Stimulated activated naive B cell treated with anti-CD40 and anti-IgM and Interleukin-4, amounts not matched to agents 10 μg/mL and 1 μg/mL and 100 μg/mL, for 72 hours (primary cell): ENCODE measurements at regions not wholly inside any gene's neighbourhood (a gene's known extent, or its start where the extent isn't known, plus 50 kb on each side); places are given as distances from the start of the nearest gene placed in this dataset.
"Not testable (repeated sequence)": the region's sequence is repeated elsewhere in the genome, so short reads cannot be mapped to it uniquely, and the experiment has no call there.

ENCODE experiments used
- ATAC-seq, 2 donors: fragments of 150-1000 bp; cut with Tn5 transposase; replicated peaks; 2 replicates each; pipeline ENCODE4 v1.10.0; 2021; ENCODE audit warnings: moderate library complexity in 1 of 2
- DNase-seq: peaks from one replicate; pipeline ENCODE4 v3.0.0; 2021
- H3K27ac Mint-ChIP-seq: one replicate; pipeline ENCODE4 v1.8.0; 2022; ENCODE audit warnings: mild to moderate bottlenecking, mixed read lengths
- H3K27me3 Mint-ChIP-seq, 2 donors: one replicate each; pipeline ENCODE4 v1.8.0; 2022; ENCODE audit warnings: mixed read lengths in 2 of 2
- H3K36me3 Mint-ChIP-seq, 2 donors: one replicate each; pipeline ENCODE4 v1.8.0; 2022; ENCODE audit warnings: mixed read lengths in 2 of 2, mild to moderate bottlenecking in 1 of 2
- H3K4me1 Mint-ChIP-seq, 2 donors: one replicate each; pipeline ENCODE4 v1.8.0; 2022; ENCODE audit warnings: mixed read lengths in 2 of 2, mild to moderate bottlenecking in 1 of 2
- H3K4me3 Mint-ChIP-seq, 2 donors: one replicate each; pipeline ENCODE4 v1.8.0; 2022; ENCODE audit warnings: mild to moderate bottlenecking in 2 of 2, mixed read lengths in 2 of 2, moderate library complexity in 1 of 2
- H3K9me3 Mint-ChIP-seq, 2 donors: one replicate each; pipeline ENCODE4 v1.8.0; 2022; ENCODE audit warnings: mixed read lengths in 2 of 2, mild to moderate bottlenecking in 1 of 2

DNA sequence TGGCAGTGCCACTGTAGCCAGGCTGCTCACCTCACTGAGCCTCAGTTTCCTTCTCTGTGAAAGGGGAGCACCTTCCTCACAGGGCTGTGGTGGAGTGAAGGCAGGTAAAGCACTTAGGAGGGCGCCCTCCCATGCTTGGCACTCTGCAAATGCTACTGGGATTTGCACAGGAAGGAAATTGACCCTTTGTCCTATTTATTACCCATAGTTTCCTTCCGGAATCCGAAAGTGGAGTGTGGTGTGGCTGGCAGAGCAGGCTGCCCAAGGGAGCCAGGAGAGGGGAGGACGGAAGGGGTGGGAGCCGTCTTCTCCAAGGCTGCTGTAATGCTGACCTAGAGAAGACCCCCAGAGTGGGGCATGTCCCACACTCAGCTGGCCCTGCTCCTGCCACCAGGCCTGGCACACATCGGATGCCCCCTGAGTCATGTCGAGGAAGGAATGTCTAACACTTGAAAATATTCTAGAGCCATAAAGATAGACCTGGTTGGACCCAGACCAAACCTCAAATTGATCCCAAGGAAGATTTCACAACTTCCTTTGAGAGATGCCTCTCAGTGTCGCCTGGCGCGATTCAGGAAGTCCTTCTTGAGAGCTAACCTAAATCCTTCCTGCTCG, 107.3 kb downstream of the TNFRSF13B start:
- DNase-seq, H3K36me3 Mint-ChIP-seq, H3K9me3 Mint-ChIP-seq, ATAC-seq, H3K27ac Mint-ChIP-seq, H3K27me3 Mint-ChIP-seq, H3K4me3 Mint-ChIP-seq, H3K4me1 Mint-ChIP-seq: not testable (repeated sequence)

DNA sequence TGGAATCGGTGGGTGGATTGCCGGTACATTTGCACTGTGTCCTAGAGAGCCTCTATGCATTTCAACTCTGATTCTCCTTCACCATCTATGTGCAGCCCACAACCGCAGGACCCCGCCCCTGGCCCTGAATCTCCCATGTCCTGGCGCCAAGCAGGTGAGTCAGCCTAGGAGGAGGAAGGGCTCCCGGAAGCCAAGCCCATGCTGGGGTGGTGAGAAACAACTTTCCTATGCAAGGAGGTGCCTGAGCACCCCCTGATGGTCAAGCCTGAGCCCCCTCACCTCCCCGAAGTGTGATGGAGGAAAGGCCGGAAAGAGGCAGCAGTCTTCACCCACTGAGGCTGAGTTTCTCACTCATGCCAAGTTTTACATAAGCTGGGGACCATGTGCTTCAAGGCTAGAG, 110.8 kb downstream of the TNFRSF13B start:
- H3K27ac Mint-ChIP-seq, H3K27me3 Mint-ChIP-seq, H3K9me3 Mint-ChIP-seq, H3K36me3 Mint-ChIP-seq, H3K4me1 Mint-ChIP-seq, ATAC-seq, H3K4me3 Mint-ChIP-seq, DNase-seq: not testable (repeated sequence)

DNA sequence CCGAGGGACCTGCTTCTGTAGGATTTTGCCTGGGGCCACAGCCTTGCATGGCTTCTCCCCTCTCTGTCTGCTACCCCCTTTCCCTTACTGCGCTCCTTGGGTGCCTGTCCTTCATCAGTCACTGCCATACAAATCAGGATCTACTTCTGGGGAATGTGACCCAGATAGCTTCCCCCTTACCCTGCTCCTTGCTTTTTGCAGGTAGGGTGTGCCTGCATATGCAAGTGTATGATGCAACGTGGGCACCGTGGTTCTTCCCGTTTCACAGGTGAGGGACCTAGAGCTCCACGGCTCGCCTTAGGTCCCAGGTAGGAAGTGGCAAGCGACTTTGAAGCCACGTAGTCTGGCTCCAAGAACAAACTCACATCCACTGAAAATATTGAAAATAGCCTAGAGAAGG, 111.5 kb downstream of the TNFRSF13B start:
- not testable (repeated sequence) for H3K27ac Mint-ChIP-seq, DNase-seq, H3K4me1 Mint-ChIP-seq, H3K27me3 Mint-ChIP-seq, H3K4me3 Mint-ChIP-seq, ATAC-seq, H3K9me3 Mint-ChIP-seq, H3K36me3 Mint-ChIP-seq

DNA sequence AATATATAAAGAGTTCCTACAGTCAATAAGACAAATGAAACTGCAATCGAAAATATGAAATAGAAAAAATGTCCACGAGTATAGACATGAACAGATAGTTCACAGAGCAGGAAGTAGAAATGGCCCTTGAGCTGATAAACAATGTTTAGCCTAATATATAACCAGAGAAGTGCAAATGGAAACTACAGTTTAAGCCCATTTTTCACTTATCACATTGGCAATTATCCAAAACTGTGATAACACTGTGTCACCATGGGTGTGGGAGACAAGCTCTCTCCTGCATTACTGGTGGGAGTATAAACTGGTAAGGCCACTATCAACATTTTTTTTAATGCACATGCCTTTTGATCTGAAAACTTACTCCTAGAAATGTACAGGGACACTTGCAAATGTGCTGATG, 112.4 kb downstream of the TNFRSF13B start:
- not testable (repeated sequence) for DNase-seq, H3K27me3 Mint-ChIP-seq, H3K4me1 Mint-ChIP-seq, H3K27ac Mint-ChIP-seq, ATAC-seq, H3K36me3 Mint-ChIP-seq, H3K9me3 Mint-ChIP-seq, H3K4me3 Mint-ChIP-seq

DNA sequence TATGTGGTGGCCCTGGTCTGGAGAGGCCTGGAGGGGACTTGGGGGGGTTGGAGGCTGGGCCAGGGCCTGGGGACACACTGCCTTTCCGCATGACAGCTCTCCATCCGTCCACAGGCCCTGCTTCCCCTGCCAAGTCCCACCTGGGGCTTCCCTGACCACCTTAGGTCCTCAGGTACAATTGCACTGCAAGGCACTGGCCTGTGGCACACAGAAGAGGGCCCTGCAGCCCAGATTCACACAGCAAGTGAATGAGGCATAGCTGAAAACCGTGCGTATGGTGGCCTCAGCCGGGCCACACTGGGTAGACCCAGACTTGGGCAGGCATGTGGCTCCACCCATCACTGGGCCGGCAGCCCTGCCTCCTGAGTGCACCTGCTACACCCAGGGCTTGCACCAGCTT, 114.2 kb downstream of the TNFRSF13B start:
- H3K4me3 Mint-ChIP-seq, H3K36me3 Mint-ChIP-seq, H3K27me3 Mint-ChIP-seq, H3K4me1 Mint-ChIP-seq, H3K27ac Mint-ChIP-seq, H3K9me3 Mint-ChIP-seq, ATAC-seq, DNase-seq: not testable (repeated sequence)

DNA sequence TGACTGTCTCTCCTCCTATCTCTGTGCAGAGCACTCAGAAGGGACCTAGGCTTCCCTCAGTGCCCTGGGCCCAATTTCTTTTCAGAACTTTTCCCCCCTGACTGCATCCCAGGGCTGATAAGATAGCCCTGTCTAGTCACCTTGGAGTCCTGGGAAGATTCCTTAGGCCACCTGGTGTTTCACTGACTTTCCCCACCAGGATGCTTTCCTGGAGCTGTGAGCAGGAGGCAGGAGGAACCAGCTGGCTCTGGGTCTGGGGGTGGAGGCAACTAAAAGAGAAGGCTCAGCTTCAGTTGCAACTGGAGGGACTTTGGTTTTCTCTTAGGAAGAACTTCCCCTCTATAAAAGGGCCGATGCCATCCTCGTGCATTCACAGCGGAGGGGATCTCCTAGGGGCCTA, 115.1 kb downstream of the TNFRSF13B start:
- H3K4me3 Mint-ChIP-seq, H3K27ac Mint-ChIP-seq, ATAC-seq, H3K4me1 Mint-ChIP-seq, H3K36me3 Mint-ChIP-seq, H3K27me3 Mint-ChIP-seq, DNase-seq, H3K9me3 Mint-ChIP-seq: not testable (repeated sequence)

DNA sequence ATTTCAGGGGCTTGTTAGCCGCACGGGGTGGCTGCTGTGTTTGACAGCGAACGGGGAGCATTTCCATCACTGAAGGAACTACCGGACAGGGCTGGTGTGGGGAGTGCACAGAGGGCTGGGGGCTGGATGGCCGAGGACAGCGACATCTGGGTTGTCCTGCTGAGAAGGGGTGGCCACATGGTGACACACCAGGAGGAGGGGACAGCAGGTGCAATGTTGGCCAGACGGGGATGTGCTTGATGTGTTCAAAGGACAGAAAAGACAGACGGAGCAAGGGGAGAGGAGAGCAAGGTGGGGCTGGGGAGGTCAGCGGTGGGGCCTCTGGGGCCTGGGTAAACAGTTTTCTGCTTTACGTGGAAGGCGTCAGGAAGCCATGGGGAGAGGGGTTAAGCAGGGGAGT, 115.7 kb downstream of the TNFRSF13B start:
- not testable (repeated sequence) for ATAC-seq, H3K27me3 Mint-ChIP-seq, H3K27ac Mint-ChIP-seq, DNase-seq, H3K4me3 Mint-ChIP-seq, H3K36me3 Mint-ChIP-seq, H3K4me1 Mint-ChIP-seq, H3K9me3 Mint-ChIP-seq

DNA sequence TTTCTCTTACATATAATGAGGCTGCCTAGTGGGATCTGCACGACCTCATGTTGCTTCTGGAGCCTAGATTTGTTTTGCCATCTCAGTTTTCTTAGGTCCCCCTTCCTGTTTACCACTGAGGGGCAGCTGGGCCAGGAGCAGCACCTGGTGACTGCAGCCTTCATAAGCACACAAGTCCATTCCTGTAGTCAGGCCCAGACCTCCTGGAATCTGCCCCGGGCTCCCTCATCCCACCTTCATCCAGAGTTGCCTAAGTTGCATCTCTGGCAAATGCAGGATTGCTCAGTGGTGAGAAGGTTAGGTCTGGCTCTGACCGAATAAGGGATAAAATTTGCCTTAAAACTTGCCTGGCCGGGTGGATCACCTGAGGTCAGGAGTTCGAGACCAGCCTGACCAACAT, 117.3 kb downstream of the TNFRSF13B start:
- H3K9me3 Mint-ChIP-seq, ATAC-seq, H3K4me1 Mint-ChIP-seq, H3K27ac Mint-ChIP-seq, H3K4me3 Mint-ChIP-seq, DNase-seq, H3K36me3 Mint-ChIP-seq, H3K27me3 Mint-ChIP-seq: not testable (repeated sequence)

DNA sequence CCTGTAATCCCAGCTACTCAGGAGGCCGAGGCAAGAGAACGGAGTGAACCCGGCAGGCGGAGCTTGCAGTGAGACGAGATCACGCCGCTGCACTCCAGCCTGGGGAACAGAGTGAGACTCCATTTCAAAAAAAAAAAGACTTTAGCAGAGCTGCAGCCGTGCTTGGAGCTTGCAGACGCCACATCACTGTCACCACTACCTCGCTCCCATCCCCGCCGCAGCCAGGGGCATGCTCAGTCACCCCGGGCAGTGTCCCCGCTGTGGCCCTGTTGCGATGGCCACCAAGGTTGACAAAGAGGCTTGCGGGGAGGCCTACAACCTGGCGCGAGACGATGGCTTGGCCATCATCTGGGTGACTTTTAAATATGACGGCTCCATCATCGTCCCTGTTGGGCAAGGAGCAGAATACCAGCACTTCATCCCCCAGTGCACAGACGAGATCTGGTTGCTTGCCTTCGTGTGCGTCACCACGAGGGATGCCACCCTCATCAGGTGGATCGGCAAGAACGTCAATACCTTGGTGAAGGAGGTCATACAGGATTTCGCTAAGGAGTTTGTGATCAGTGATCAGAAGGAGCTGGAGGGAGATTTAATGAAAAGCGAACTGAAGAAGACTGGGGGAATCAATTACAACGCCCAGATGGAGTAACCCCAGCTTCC, 118.1 kb downstream of the TNFRSF13B start:
- ATAC-seq (no peak), DNase-seq (no peak)
- H3K9me3 Mint-ChIP-seq: peaks cover 0 to 1% of the 10 kb centered on the region in 2 donors
- no peak overlapping the region for H3K27ac Mint-ChIP-seq
- no peaks in the 10 kb centered on the region for H3K4me1 Mint-ChIP-seq
- peaks cover 0 to 4% of the 10 kb centered on the region in 2 donors for H3K36me3 Mint-ChIP-seq
- peaks cover 0 to 6% of the 10 kb centered on the region in 2 donors for H3K27me3 Mint-ChIP-seq
- no peak overlapping the region for H3K4me3 Mint-ChIP-seq

- H3K27me3 Mint-ChIP-seq, H3K4me3 Mint-ChIP-seq, H3K4me1 Mint-ChIP-seq, H3K27ac Mint-ChIP-seq, H3K36me3 Mint-ChIP-seq, H3K9me3 Mint-ChIP-seq, ATAC-seq, DNase-seq: not testable (repeated sequence)
Measured at GRCh38 chr17:16849861-16850260, 122.1 kb downstream of the TNFRSF13B start.

DNA sequence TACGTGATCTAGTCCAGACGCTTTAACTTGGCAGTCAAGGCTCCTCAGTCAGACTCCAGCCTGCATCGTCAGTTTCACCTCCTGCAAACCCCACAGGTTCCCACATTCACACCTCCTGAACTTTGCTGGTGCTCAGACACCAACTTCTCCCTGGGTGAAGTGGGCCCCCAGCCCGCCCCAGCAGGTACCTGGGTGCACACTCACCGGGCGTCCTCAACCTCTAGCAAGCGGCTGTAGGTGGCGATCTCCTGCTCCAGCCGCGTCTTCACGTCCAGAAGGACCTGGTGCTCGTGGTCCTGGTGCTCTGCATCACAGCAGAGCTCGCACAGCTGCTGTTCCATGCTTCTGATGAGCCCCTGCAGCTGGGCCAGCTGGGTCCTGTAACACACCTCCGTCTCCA, 122.9 kb downstream of the TNFRSF13B start:
- not testable (repeated sequence) for H3K9me3 Mint-ChIP-seq, H3K27me3 Mint-ChIP-seq

GRCh38 chr17:16845098-16845497, 126.8 kb downstream of the TNFRSF13B start:
- not testable (repeated sequence) for H3K27ac Mint-ChIP-seq, ATAC-seq, DNase-seq, H3K4me1 Mint-ChIP-seq, H3K36me3 Mint-ChIP-seq, H3K4me3 Mint-ChIP-seq, H3K9me3 Mint-ChIP-seq
- peaks cover 5 to 11% of the 10 kb centered on the region in 2 donors for H3K27me3 Mint-ChIP-seq

More for the DNA sequence above, 122.9 kb downstream of the TNFRSF13B start:
- ATAC-seq, H3K4me3 Mint-ChIP-seq, DNase-seq, H3K27ac Mint-ChIP-seq, H3K4me1 Mint-ChIP-seq, H3K36me3 Mint-ChIP-seq: not testable (repeated sequence)

- not testable (repeated sequence) for H3K4me1 Mint-ChIP-seq, DNase-seq
Measured at GRCh38 chr17:16844669-16845068, 127.2 kb downstream of the TNFRSF13B start.

DNA sequence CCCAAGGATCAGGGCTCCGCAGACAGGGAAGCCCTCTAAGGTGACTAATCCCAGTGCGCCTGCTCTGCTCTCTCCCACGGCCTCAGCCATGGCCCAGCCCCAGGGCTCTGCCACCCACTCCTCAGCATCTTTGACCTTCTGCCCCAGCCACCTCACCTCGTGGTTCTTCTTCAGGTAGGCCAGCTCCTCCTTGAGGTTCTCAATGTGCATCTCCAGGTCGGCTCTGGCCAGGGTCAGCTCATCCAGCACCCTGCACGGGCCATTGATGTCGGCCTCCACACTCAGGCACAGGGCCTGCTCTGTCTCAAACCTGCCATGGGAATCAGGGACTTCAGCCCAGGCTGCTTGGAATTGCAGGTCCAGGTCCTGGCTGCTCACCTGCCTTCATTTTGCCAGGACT, 128.4 kb downstream of the TNFRSF13B start:
- H3K27ac Mint-ChIP-seq, DNase-seq, H3K36me3 Mint-ChIP-seq, ATAC-seq, H3K4me1 Mint-ChIP-seq, H3K4me3 Mint-ChIP-seq, H3K9me3 Mint-ChIP-seq: not testable (repeated sequence)
- peaks cover 5 to 11% of the 10 kb centered on the region in 2 donors for H3K27me3 Mint-ChIP-seq

More at GRCh38 chr17:16844669-16845068, 127.2 kb downstream of the TNFRSF13B start:
- H3K36me3 Mint-ChIP-seq, H3K9me3 Mint-ChIP-seq, H3K27ac Mint-ChIP-seq, H3K4me3 Mint-ChIP-seq, ATAC-seq: not testable (repeated sequence)
- peaks cover 5 to 11% of the 10 kb centered on the region in 2 donors for H3K27me3 Mint-ChIP-seq

GRCh38 chr17:16842346-16842745, 129.6 kb downstream of the TNFRSF13B start:
- H3K36me3 Mint-ChIP-seq, H3K4me3 Mint-ChIP-seq, H3K9me3 Mint-ChIP-seq, H3K27ac Mint-ChIP-seq, DNase-seq, ATAC-seq, H3K4me1 Mint-ChIP-seq: not testable (repeated sequence)
- peaks cover 4 to 11% of the 10 kb centered on the region in 2 donors for H3K27me3 Mint-ChIP-seq
